ENCODE measurements at regions not wholly inside any gene's neighbourhood (a gene's known extent, or its start where the extent isn't known, plus 50 kb on each side); places are given as distances from the start of the nearest gene placed in this dataset.
A peak's percentile ranks its signal among the peaks of the same experiment; 100 is the strongest.

DNA sequence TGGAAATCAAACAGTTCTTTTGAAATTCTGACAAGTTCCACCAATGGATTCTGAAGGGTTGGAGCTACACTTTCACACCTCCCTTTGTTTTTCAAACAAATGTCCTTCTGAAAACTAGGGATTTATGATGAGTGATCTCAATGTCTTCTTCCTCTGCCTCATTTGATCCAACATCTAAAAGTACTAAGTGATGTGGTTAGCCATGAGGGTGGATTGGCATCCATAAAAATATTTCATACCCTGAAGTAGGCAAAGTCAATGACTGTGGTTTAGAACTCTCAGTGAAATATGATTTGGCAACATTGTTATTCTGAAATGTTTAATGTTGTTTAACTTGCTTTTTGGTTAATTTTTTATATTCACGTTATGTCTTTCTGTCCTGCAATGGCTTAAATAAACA, 136.9 kb downstream of the MBL2 start:
- Histone ChIP-seq H3K27ac (ENCODE audit: insufficient read depth, low read length, poor library complexity, severe bottlenecking) (no peak overlapping the region), H3K27me3 (ENCODE audit: control insufficient read depth, insufficient read depth, low read length) (no peaks in the 10 kb centered on the region), H3K4me1 (ENCODE audit: control insufficient read depth, insufficient read depth, low read length, poor library complexity, severe bottlenecking) (no peaks in the 10 kb centered on the region), H3K36me3 (ENCODE audit: control insufficient read depth, insufficient read depth, low read length) (no peaks in the 10 kb centered on the region), H3K4me3 (ENCODE audit: low read depth, low read length) (no peak overlapping the region), H3K9me3 (ENCODE audit: control insufficient read depth in 2 of 2, low read length in 2 of 2) (peaks cover 0 to 4% of the 10 kb centered on the region in 2 experiments)
- no peak for ATAC-seq (ENCODE audit: low read depth in 2 of 2)
- H3K27ac Mint-ChIP-seq, result no peak overlapping the region
- H3K36me3 Mint-ChIP-seq, result no peaks in the 10 kb centered on the region
- peaks cover 0 to 25% (median 4%) of the 10 kb centered on the region in 7 donors for H3K9me3 Mint-ChIP-seq
- no peaks in the 10 kb centered on the region for H3K4me1 Mint-ChIP-seq
- H3K27me3 Mint-ChIP-seq, result no peaks in the 10 kb centered on the region
- H3K4me3 Mint-ChIP-seq, result no peak overlapping the region
- no peak for DNase-seq

GRCh38 chr10:52636874-52637273, 135.7 kb downstream of the MBL2 start:
- H3K4me1 Mint-ChIP-seq, result no peaks in the 10 kb centered on the region
- Histone ChIP-seq H3K4me1 (ENCODE audit: control insufficient read depth, insufficient read depth, low read length, poor library complexity, severe bottlenecking) (no peaks in the 10 kb centered on the region), H3K36me3 (ENCODE audit: control insufficient read depth, insufficient read depth, low read length) (no peaks in the 10 kb centered on the region), H3K27me3 (ENCODE audit: control insufficient read depth, insufficient read depth, low read length) (no peaks in the 10 kb centered on the region), H3K27ac (ENCODE audit: insufficient read depth, low read length, poor library complexity, severe bottlenecking) (no peak overlapping the region), H3K9me3 (ENCODE audit: control insufficient read depth in 2 of 2, low read length in 2 of 2) (peaks cover 0 to 4% of the 10 kb centered on the region in 2 experiments), H3K4me3 (ENCODE audit: low read depth, low read length) (no peak overlapping the region)
- H3K9me3 Mint-ChIP-seq, result peaks cover 0 to 21% (median 3%) of the 10 kb centered on the region in 7 donors
- no peak overlapping the region for H3K4me3 Mint-ChIP-seq
- no peaks in the 10 kb centered on the region for H3K27me3 Mint-ChIP-seq
- no peak for DNase-seq
- ATAC-seq (ENCODE audit: low read depth in 2 of 2), result no peak
- H3K27ac Mint-ChIP-seq, result no peak overlapping the region
- H3K36me3 Mint-ChIP-seq, result no peaks in the 10 kb centered on the region

- no peaks in the 10 kb centered on the region for H3K27me3 Mint-ChIP-seq
- H3K36me3 Mint-ChIP-seq, result no peaks in the 10 kb centered on the region
- no peak overlapping the region for H3K4me3 Mint-ChIP-seq
Measured at GRCh38 chr10:52637592-52637991, 135.0 kb downstream of the MBL2 start.

GRCh38 chr10:52639652-52640051, 132.9 kb downstream of the MBL2 start:
- H3K27ac Mint-ChIP-seq, result no peak overlapping the region
- H3K36me3 Mint-ChIP-seq, result no peaks in the 10 kb centered on the region
- peaks cover 0 to 4% of the 10 kb centered on the region in 2 experiments for H3K9me3 ChIP-seq (ENCODE audit: control insufficient read depth in 2 of 2, low read length in 2 of 2)
- no peak overlapping the region for H3K4me3 Mint-ChIP-seq
- H3K4me3 ChIP-seq (ENCODE audit: low read depth, low read length), result no peak overlapping the region
- H3K4me1 Mint-ChIP-seq, result no peaks in the 10 kb centered on the region
- H3K27me3 Mint-ChIP-seq, result no peaks in the 10 kb centered on the region
- no peaks in the 10 kb centered on the region for H3K4me1 ChIP-seq (ENCODE audit: control insufficient read depth, insufficient read depth, low read length, poor library complexity, severe bottlenecking)
- H3K36me3 ChIP-seq (ENCODE audit: control insufficient read depth, insufficient read depth, low read length), result no peaks in the 10 kb centered on the region
- H3K27ac ChIP-seq (ENCODE audit: insufficient read depth, low read length, poor library complexity, severe bottlenecking), result no peak overlapping the region
- no peak for DNase-seq
- no peak for ATAC-seq (ENCODE audit: low read depth in 2 of 2)
- peaks cover 0 to 21% (median 4%) of the 10 kb centered on the region in 7 donors for H3K9me3 Mint-ChIP-seq
- H3K27me3 ChIP-seq (ENCODE audit: control insufficient read depth, insufficient read depth, low read length), result no peaks in the 10 kb centered on the region

More at GRCh38 chr10:52637592-52637991, 135.0 kb downstream of the MBL2 start:
- Histone ChIP-seq H3K27me3 (ENCODE audit: control insufficient read depth, insufficient read depth, low read length) (no peaks in the 10 kb centered on the region), H3K4me1 (ENCODE audit: control insufficient read depth, insufficient read depth, low read length, poor library complexity, severe bottlenecking) (no peaks in the 10 kb centered on the region), H3K9me3 (ENCODE audit: control insufficient read depth in 2 of 2, low read length in 2 of 2) (peaks cover 0 to 4% of the 10 kb centered on the region in 2 experiments), H3K27ac (ENCODE audit: insufficient read depth, low read length, poor library complexity, severe bottlenecking) (no peak overlapping the region), H3K4me3 (ENCODE audit: low read depth, low read length) (no peak overlapping the region), H3K36me3 (ENCODE audit: control insufficient read depth, insufficient read depth, low read length) (no peaks in the 10 kb centered on the region)
- ATAC-seq (ENCODE audit: low read depth in 2 of 2) (no peak), DNase-seq (no peak)
- Mint-ChIP-seq H3K27ac (no peak overlapping the region), H3K4me1 (no peaks in the 10 kb centered on the region), H3K9me3 (peaks cover 0 to 21% (median 3%) of the 10 kb centered on the region in 7 donors)

DNA sequence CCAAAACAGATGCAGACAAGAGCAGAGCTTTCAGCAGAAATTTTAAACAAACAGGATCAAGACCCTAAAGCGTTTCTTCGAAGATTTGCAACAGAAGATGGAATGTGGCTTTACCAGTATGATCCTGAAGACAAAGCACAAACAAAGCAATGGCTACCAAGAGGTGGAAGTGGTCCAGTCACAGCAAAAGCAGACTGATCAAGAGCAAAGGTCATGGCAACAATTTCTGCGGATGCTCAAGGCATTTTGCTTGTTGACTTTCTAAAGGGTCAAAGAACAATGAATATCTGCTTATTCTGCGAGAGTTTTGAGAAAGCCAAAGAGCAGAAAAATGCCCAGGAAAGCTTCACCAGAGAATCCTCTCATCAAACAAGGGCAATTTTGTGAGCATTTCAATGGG, 130.4 kb downstream of the MBL2 start:
- no peaks in the 10 kb centered on the region for H3K27me3 ChIP-seq (ENCODE audit: control insufficient read depth, insufficient read depth, low read length)
- no peak overlapping the region for H3K4me3 ChIP-seq (ENCODE audit: low read depth, low read length)
- H3K27me3 Mint-ChIP-seq, result no peaks in the 10 kb centered on the region
- no peaks in the 10 kb centered on the region for H3K4me1 Mint-ChIP-seq
- no peaks in the 10 kb centered on the region for H3K4me1 ChIP-seq (ENCODE audit: control insufficient read depth, insufficient read depth, low read length, poor library complexity, severe bottlenecking)
- no peak overlapping the region for H3K27ac Mint-ChIP-seq
- no peak for DNase-seq
- ATAC-seq (ENCODE audit: low read depth in 2 of 2), result no peak
- no peaks in the 10 kb centered on the region for H3K9me3 ChIP-seq (ENCODE audit: control insufficient read depth in 2 of 2, low read length in 2 of 2)
- H3K36me3 ChIP-seq (ENCODE audit: control insufficient read depth, insufficient read depth, low read length), result no peaks in the 10 kb centered on the region
- no peak overlapping the region for H3K27ac ChIP-seq (ENCODE audit: insufficient read depth, low read length, poor library complexity, severe bottlenecking)
- no peak overlapping the region for H3K4me3 Mint-ChIP-seq
- H3K9me3 Mint-ChIP-seq, result peaks cover 0 to 15% (median 3%) of the 10 kb centered on the region in 7 donors
- H3K36me3 Mint-ChIP-seq, result no peaks in the 10 kb centered on the region

- H3K9me3 ChIP-seq (ENCODE audit: control insufficient read depth in 2 of 2, low read length in 2 of 2), result no peaks in the 10 kb centered on the region
- Mint-ChIP-seq H3K27ac (no peak overlapping the region), H3K36me3 (no peaks in the 10 kb centered on the region), H3K4me3 (no peak overlapping the region), H3K4me1 (no peaks in the 10 kb centered on the region), H3K27me3 (no peaks in the 10 kb centered on the region), H3K9me3 (peaks cover 0 to 7% (median 3%) of the 10 kb centered on the region in 7 donors)
- no peak overlapping the region for H3K27ac ChIP-seq (ENCODE audit: insufficient read depth, low read length, poor library complexity, severe bottlenecking)
- H3K36me3 ChIP-seq (ENCODE audit: control insufficient read depth, insufficient read depth, low read length), result no peaks in the 10 kb centered on the region
- H3K4me3 ChIP-seq (ENCODE audit: low read depth, low read length), result no peak overlapping the region
- H3K4me1 ChIP-seq (ENCODE audit: control insufficient read depth, insufficient read depth, low read length, poor library complexity, severe bottlenecking), result no peaks in the 10 kb centered on the region
- ATAC-seq (ENCODE audit: low read depth in 2 of 2) (no peak), DNase-seq (peak in 1 of 3 donors; percentile 13)
- H3K27me3 ChIP-seq (ENCODE audit: control insufficient read depth, insufficient read depth, low read length), result no peaks in the 10 kb centered on the region
Measured at GRCh38 chr10:52644373-52645186, 128.0 kb downstream of the MBL2 start.

- H3K4me3 ChIP-seq (ENCODE audit: low read depth, low read length), result no peak overlapping the region
- no peaks in the 10 kb centered on the region for H3K4me1 Mint-ChIP-seq
- no peak overlapping the region for H3K27ac ChIP-seq (ENCODE audit: insufficient read depth, low read length, poor library complexity, severe bottlenecking)
- H3K36me3 Mint-ChIP-seq, result no peaks in the 10 kb centered on the region
- no peaks in the 10 kb centered on the region for H3K9me3 ChIP-seq (ENCODE audit: control insufficient read depth in 2 of 2, low read length in 2 of 2)
- H3K36me3 ChIP-seq (ENCODE audit: control insufficient read depth, insufficient read depth, low read length), result no peaks in the 10 kb centered on the region
- H3K9me3 Mint-ChIP-seq, result peaks cover 0 to 7% (median 1%) of the 10 kb centered on the region in 7 donors
- DNase-seq (no peak), ATAC-seq (ENCODE audit: low read depth in 2 of 2) (no peak)
- no peaks in the 10 kb centered on the region for H3K27me3 ChIP-seq (ENCODE audit: control insufficient read depth, insufficient read depth, low read length)
- no peaks in the 10 kb centered on the region for H3K4me1 ChIP-seq (ENCODE audit: control insufficient read depth, insufficient read depth, low read length, poor library complexity, severe bottlenecking)
- no peak overlapping the region for H3K27ac Mint-ChIP-seq
- no peaks in the 10 kb centered on the region for H3K27me3 Mint-ChIP-seq
- H3K4me3 Mint-ChIP-seq, result no peak overlapping the region
Measured at GRCh38 chr10:52645187-52645758, 127.3 kb downstream of the MBL2 start.

GRCh38 chr10:52649511-52649910, 123.1 kb downstream of the MBL2 start:
- H3K4me3 ChIP-seq (ENCODE audit: low read depth, low read length), result no peak overlapping the region
- DNase-seq (no peak), ATAC-seq (ENCODE audit: low read depth in 2 of 2) (no peak)
- no peak overlapping the region for H3K27ac Mint-ChIP-seq
- H3K27ac ChIP-seq (ENCODE audit: insufficient read depth, low read length, poor library complexity, severe bottlenecking), result no peak overlapping the region
- no peaks in the 10 kb centered on the region for H3K9me3 ChIP-seq (ENCODE audit: control insufficient read depth in 2 of 2, low read length in 2 of 2)
- H3K36me3 Mint-ChIP-seq, result no peaks in the 10 kb centered on the region
- H3K27me3 ChIP-seq (ENCODE audit: control insufficient read depth, insufficient read depth, low read length), result no peaks in the 10 kb centered on the region
- peaks cover 0 to 12% (median 4%) of the 10 kb centered on the region in 7 donors for H3K9me3 Mint-ChIP-seq
- no peaks in the 10 kb centered on the region for H3K4me1 ChIP-seq (ENCODE audit: control insufficient read depth, insufficient read depth, low read length, poor library complexity, severe bottlenecking)
- no peaks in the 10 kb centered on the region for H3K36me3 ChIP-seq (ENCODE audit: control insufficient read depth, insufficient read depth, low read length)
- no peaks in the 10 kb centered on the region for H3K4me1 Mint-ChIP-seq
- H3K4me3 Mint-ChIP-seq, result no peak overlapping the region
- no peaks in the 10 kb centered on the region for H3K27me3 Mint-ChIP-seq

Data from CD4-positive, CD25-positive, alpha-beta regulatory T cell (primary cell).